IPS-15b (cell line): ENCODE measurements at regions not wholly inside any gene's neighbourhood (a gene's known extent, or its start where the extent isn't known, plus 50 kb on each side); places are given as distances from the start of the nearest gene placed in this dataset.

Source experiments
- H3K27me3 ChIP-seq: one replicate; pipeline ENCODE4 v1.6.1; 2013; ENCODE audit warnings: low read length; ENCODE audit not compliant: control insufficient read depth, insufficient read depth
- H3K36me3 ChIP-seq: one replicate; pipeline ENCODE4 v1.6.1; 2013; ENCODE audit warnings: low read length; ENCODE audit not compliant: control insufficient read depth, insufficient read depth
- H3K4me1 ChIP-seq: one replicate; pipeline ENCODE4 v1.6.1; 2013; ENCODE audit warnings: mild to moderate bottlenecking, low read length; ENCODE audit not compliant: control insufficient read depth, insufficient read depth
- H3K4me3 ChIP-seq: one replicate; pipeline ENCODE4 v1.5.1; 2013; ENCODE audit warnings: low read depth, low read length
- H3K9ac ChIP-seq: one replicate; pipeline ENCODE4 v1.6.1; 2013; ENCODE audit warnings: low read depth, mild to moderate bottlenecking, low read length
- H3K9me3 ChIP-seq: one replicate; pipeline ENCODE4 v1.6.1; 2013; ENCODE audit warnings: mild to moderate bottlenecking, low read length; ENCODE audit not compliant: control insufficient read depth, insufficient read depth

- Histone ChIP-seq H3K9ac (no peak overlapping the region), H3K36me3 (no peaks in the 10 kb centered on the region), H3K4me1 (no peaks in the 10 kb centered on the region), H3K9me3 (no peaks in the 10 kb centered on the region), H3K4me3 (no peak overlapping the region), H3K27me3 (no peaks in the 10 kb centered on the region)
Observed at GRCh38 chr5:57862471-57862911, 379.9 kb upstream of the ACTBL2 start.

GRCh38 chr5:57859626-57860025 is 377.0 kb upstream of the ACTBL2 start:
- Histone ChIP-seq H3K4me1 (no peaks in the 10 kb centered on the region), H3K9me3 (no peaks in the 10 kb centered on the region), H3K36me3 (no peaks in the 10 kb centered on the region), H3K4me3 (no peak overlapping the region), H3K27me3 (no peaks in the 10 kb centered on the region), H3K9ac (no peak overlapping the region)

- H3K9me3 ChIP-seq, result no peaks in the 10 kb centered on the region
Observed at GRCh38 chr5:57858905-57859304, 376.3 kb upstream of the ACTBL2 start.

GRCh38 chr5:57857696-57858095 is 375.1 kb upstream of the ACTBL2 start:
- no peaks in the 10 kb centered on the region for H3K36me3 ChIP-seq
- no peak overlapping the region for H3K9ac ChIP-seq
- H3K4me3 ChIP-seq, result no peak overlapping the region
- no peaks in the 10 kb centered on the region for H3K4me1 ChIP-seq
- H3K27me3 ChIP-seq, result no peaks in the 10 kb centered on the region
- no peaks in the 10 kb centered on the region for H3K9me3 ChIP-seq

More at GRCh38 chr5:57858905-57859304, 376.3 kb upstream of the ACTBL2 start:
- no peak overlapping the region for H3K4me3 ChIP-seq
- H3K4me1 ChIP-seq, result no peaks in the 10 kb centered on the region
- no peak overlapping the region for H3K9ac ChIP-seq
- no peaks in the 10 kb centered on the region for H3K27me3 ChIP-seq
- no peaks in the 10 kb centered on the region for H3K36me3 ChIP-seq

GRCh38 chr5:57855831-57856230 is 373.2 kb upstream of the ACTBL2 start:
- H3K27me3 ChIP-seq, result no peaks in the 10 kb centered on the region
- H3K4me1 ChIP-seq, result no peaks in the 10 kb centered on the region
- H3K36me3 ChIP-seq, result no peaks in the 10 kb centered on the region
- H3K9ac ChIP-seq, result no peak overlapping the region
- no peak overlapping the region for H3K4me3 ChIP-seq
- H3K9me3 ChIP-seq, result no peaks in the 10 kb centered on the region

GRCh38 chr5:57853929-57854697 is 371.5 kb upstream of the ACTBL2 start:
- Histone ChIP-seq H3K4me3 (no peak overlapping the region), H3K36me3 (no peaks in the 10 kb centered on the region), H3K27me3 (no peaks in the 10 kb centered on the region), H3K4me1 (no peaks in the 10 kb centered on the region), H3K9me3 (no peaks in the 10 kb centered on the region), H3K9ac (no peak overlapping the region)

GRCh38 chr5:57850109-57850508 is 367.5 kb upstream of the ACTBL2 start:
- Histone ChIP-seq H3K36me3 (no peaks in the 10 kb centered on the region), H3K4me3 (no peak overlapping the region), H3K9ac (no peak overlapping the region), H3K9me3 (no peaks in the 10 kb centered on the region), H3K27me3 (no peaks in the 10 kb centered on the region), H3K4me1 (no peaks in the 10 kb centered on the region)

- no peaks in the 10 kb centered on the region for H3K36me3 ChIP-seq
- no peak overlapping the region for H3K9ac ChIP-seq
- no peaks in the 10 kb centered on the region for H3K9me3 ChIP-seq
- H3K27me3 ChIP-seq, result no peaks in the 10 kb centered on the region
- peaks cover 15% of the 10 kb centered on the region for H3K4me1 ChIP-seq
- no peak overlapping the region for H3K4me3 ChIP-seq
Observed at GRCh38 chr5:57845025-57845424, 362.4 kb upstream of the ACTBL2 start.

- Histone ChIP-seq H3K27me3 (no peaks in the 10 kb centered on the region), H3K4me1 (peaks cover 15% of the 10 kb centered on the region), H3K9me3 (no peaks in the 10 kb centered on the region), H3K9ac (no peak overlapping the region), H3K36me3 (no peaks in the 10 kb centered on the region), H3K4me3 (no peak overlapping the region)
Observed at GRCh38 chr5:57844410-57844809, 361.8 kb upstream of the ACTBL2 start.

GRCh38 chr5:57843059-57843367 is 360.4 kb upstream of the ACTBL2 start:
- Histone ChIP-seq H3K4me3 (no peak overlapping the region), H3K36me3 (no peaks in the 10 kb centered on the region), H3K27me3 (no peaks in the 10 kb centered on the region), H3K9me3 (no peaks in the 10 kb centered on the region), H3K9ac (no peak overlapping the region), H3K4me1 (peaks cover 15% of the 10 kb centered on the region)

GRCh38 chr5:57842364-57843058 is 359.9 kb upstream of the ACTBL2 start:
- Histone ChIP-seq H3K9me3 (no peaks in the 10 kb centered on the region), H3K4me3 (no peak overlapping the region), H3K36me3 (no peaks in the 10 kb centered on the region), H3K9ac (no peak overlapping the region), H3K4me1 (peaks cover 15% of the 10 kb centered on the region), H3K27me3 (no peaks in the 10 kb centered on the region)

GRCh38 chr5:57841676-57842363 is 359.2 kb upstream of the ACTBL2 start:
- H3K9me3 ChIP-seq, result no peaks in the 10 kb centered on the region
- H3K4me3 ChIP-seq, result no peak overlapping the region
- no peak overlapping the region for H3K9ac ChIP-seq
- H3K4me1 ChIP-seq, result peaks cover 15% of the 10 kb centered on the region
- no peaks in the 10 kb centered on the region for H3K36me3 ChIP-seq
- no peaks in the 10 kb centered on the region for H3K27me3 ChIP-seq
